Bronchial epithelial cell (primary cell): ENCODE measurements at regions not wholly inside any gene's neighbourhood (a gene's known extent, or its start where the extent isn't known, plus 50 kb on each side); places are given as distances from the start of the nearest gene placed in this dataset.

ENCODE experiments used
- DNase-seq: peaks from one replicate; pipeline ENCODE4 v3.0.0-alpha.2; 2010; ENCODE audit warnings: low read depth
- FAIRE-seq: peaks from 2 replicates; lab custom pipeline; 2011; peaks lifted over from hg19 to GRCh38; lab: Jason Lieb, UNC
- H3K27me3 ChIP-seq: 2 replicates; pipeline ENCODE4 v1.5.1; 2011; ENCODE audit warnings: low read length; ENCODE audit not compliant: control insufficient read depth, insufficient read depth
- H3K36me3 ChIP-seq: 2 replicates; pipeline ENCODE4 v1.5.1; 2011; ENCODE audit warnings: low read length; ENCODE audit not compliant: control insufficient read depth, insufficient read depth
- H3K4me3 ChIP-seq: 2 replicates; pipeline ENCODE4 v1.5.1; 2011; ENCODE audit warnings: mild to moderate bottlenecking, low read depth, low read length, control low read depth
- CTCF ChIP-seq: IDR thresholded peaks from 2 replicates; pipeline ENCODE4 v1.5.1; 2011; ENCODE audit warnings: mild to moderate bottlenecking, moderate library complexity, low read length, control low read depth, inconsistent platforms; ENCODE audit not compliant: insufficient read depth, severe bottlenecking

GRCh38 chr3:117130222-117130621 lies 420.6 kb downstream of the TUSC7 start:
- TF ChIP-seq CTCF, result no peak
- Histone ChIP-seq H3K27me3 (peaks cover 2% of the 10 kb centered on the region), H3K4me3 (no peak overlapping the region), H3K36me3 (no peaks in the 10 kb centered on the region)
- no peak for DNase-seq
- no peak for FAIRE-seq

GRCh38 chr3:117131259-117131658 lies 421.7 kb downstream of the TUSC7 start:
- TF ChIP-seq CTCF, result no peak
- Histone ChIP-seq H3K27me3 (peaks cover 2% of the 10 kb centered on the region), H3K36me3 (no peaks in the 10 kb centered on the region), H3K4me3 (no peak overlapping the region)
- no peak for DNase-seq
- FAIRE-seq, result no peak

- Histone ChIP-seq H3K27me3 (peaks cover 2% of the 10 kb centered on the region), H3K4me3 (no peak overlapping the region), H3K36me3 (no peaks in the 10 kb centered on the region)
- DNase-seq (no peak), FAIRE-seq (no peak)
- TF ChIP-seq CTCF, result no peak
Observed at GRCh38 chr3:117133066-117133465, 423.5 kb downstream of the TUSC7 start.

GRCh38 chr3:117135207-117135606 lies 425.6 kb downstream of the TUSC7 start:
- Histone ChIP-seq H3K4me3 (no peak overlapping the region), H3K27me3 (peaks cover 2% of the 10 kb centered on the region), H3K36me3 (no peaks in the 10 kb centered on the region)
- FAIRE-seq (no peak), DNase-seq (no peak)
- no peak for TF ChIP-seq CTCF

- DNase-seq (no peak), FAIRE-seq (no peak)
- Histone ChIP-seq H3K27me3 (peaks cover 1% of the 10 kb centered on the region), H3K4me3 (no peak overlapping the region), H3K36me3 (no peaks in the 10 kb centered on the region)
- no peak for TF ChIP-seq CTCF
Observed at GRCh38 chr3:117136003-117136402, 426.4 kb downstream of the TUSC7 start.

- Histone ChIP-seq H3K4me3 (no peak overlapping the region), H3K27me3 (no peaks in the 10 kb centered on the region), H3K36me3 (no peaks in the 10 kb centered on the region)
- no peak for TF ChIP-seq CTCF
- DNase-seq (no peak), FAIRE-seq (no peak)
Observed at GRCh38 chr3:117137065-117137464, 427.5 kb downstream of the TUSC7 start.
